HepG2 (cell line): ENCODE measurements at regions not wholly inside any gene's neighbourhood (a gene's known extent, or its start where the extent isn't known, plus 50 kb on each side); places are given as distances from the start of the nearest gene placed in this dataset.
A peak's percentile ranks its signal among the peaks of the same experiment; 100 is the strongest.

Source experiments
- ATAC-seq: fragments of 200-7000 bp; cut with Tn5 transposase; 3 replicates; pipeline ENCODE4 v1.9.1; 2020; ENCODE audit warnings: mild to moderate bottlenecking, moderate library complexity
- BruUV-seq: library from RNA; stranded (reverse); fragments of 400-500 nt; replicated peaks from 2 replicates; lab custom pipeline; 2021; lab: Mats Ljungman, UMichigan
- CTCF ChIA-PET: fragments of 300-600 bp; formaldehyde crosslinking; extraction: SDS; loops from one replicate; lab custom pipeline; 2021; ENCODE audit warnings: low total read pairs, inconsistent platforms, low intra/inter-chr PET ratio; lab: Yijun Ruan, JAX
- POLR2A ChIA-PET: fragments of 350-600 bp; sonication (Branson Sonifier 250); formaldehyde crosslinking; loops from one replicate; lab custom pipeline; 2020; ENCODE audit warnings: antibody characterized with exemption, inconsistent platforms; lab: Yijun Ruan, JAX
- DNase-seq: peaks from one replicate; pipeline ENCODE4 v3.0.0-alpha.2; 2015; ENCODE audit warnings: low spot score
- FAIRE-seq: peaks from 3 replicates; lab custom pipeline; 2011; peaks lifted over from hg19 to GRCh38; lab: Jason Lieb, UNC
- H2AFZ ChIP-seq: one replicate; pipeline ENCODE4 v1.6.1; 2011; ENCODE audit warnings: low read length, inconsistent platforms
- H3K27ac ChIP-seq: fragments of 300-600 bp; 3 replicates; pipeline ENCODE4 v1.8.0; 2011; ENCODE audit warnings: mixed run types, mild to moderate bottlenecking, mixed read lengths, low read length, inconsistent platforms; ENCODE audit not compliant: insufficient read depth; ENCODE audit errors: extremely low read length
- H3K27me3 ChIP-seq, 2 experiments: fragments of 200-600 bp in 1 of 2; 2 replicates in 1 of 2; 3 replicates in 1 of 2; pipeline versions ENCODE4 v1.6.0 to v1.8.0; 2011; ENCODE audit warnings: low read length in 2 of 2, mild to moderate bottlenecking in 2 of 2, moderate library complexity in 2 of 2, inconsistent platforms in 1 of 2; ENCODE audit not compliant: insufficient read depth in 2 of 2, control insufficient read depth in 1 of 2
- H3K36me3 ChIP-seq, 2 experiments: fragments of 200-600 bp in 1 of 2; replicated peaks in 1 of 2; 2 replicates in 1 of 2; 3 replicates in 1 of 2; pipeline versions ENCODE4 v1.5.1 to v1.8.0; 2011; ENCODE audit warnings: low read length in 2 of 2, inconsistent platforms in 1 of 2; ENCODE audit not compliant: insufficient read depth in 2 of 2, control insufficient read depth in 1 of 2
- H3K4me1 ChIP-seq: 2 replicates; pipeline ENCODE4 v1.5.1; 2012; ENCODE audit warnings: low read length, inconsistent platforms; ENCODE audit not compliant: insufficient read depth
- H3K4me2 ChIP-seq: 2 replicates; pipeline ENCODE4 v1.6.0; 2011; ENCODE audit warnings: low read depth, low read length, inconsistent platforms
- H3K4me3 ChIP-seq, 3 experiments: fragments of 200-600 bp in 1 of 3; sonication (generic), shearing (Covaris generic) in 1 of 3; replicated peaks in 1 of 3; 2 replicates each; pipeline ENCODE4 v1.5.1; 2011 to 2016; ENCODE audit warnings: low read length in 3 of 3, inconsistent platforms in 2 of 3, low read depth in 2 of 3, mild to moderate bottlenecking in 2 of 3, control low read depth in 1 of 3, mixed read lengths in 1 of 3; ENCODE audit not compliant: insufficient read depth in 1 of 3
- H3K79me2 ChIP-seq: one replicate; pipeline ENCODE4 v1.6.1; 2011; ENCODE audit warnings: low read length, inconsistent platforms; ENCODE audit not compliant: insufficient read depth
- H3K9ac ChIP-seq: 2 replicates; pipeline ENCODE4 v1.6.0; 2011; ENCODE audit warnings: mild to moderate bottlenecking, low read depth, low read length, inconsistent platforms; ENCODE audit not compliant: insufficient read depth
- H3K9me3 ChIP-seq: 2 replicates; pipeline ENCODE4 v1.5.1; 2012; ENCODE audit warnings: mild to moderate bottlenecking, low read length
- H4K20me1 ChIP-seq: 2 replicates; pipeline ENCODE4 v1.6.0; 2011; ENCODE audit warnings: inconsistent platforms, mild to moderate bottlenecking, low read length, moderate library complexity; ENCODE audit not compliant: insufficient read depth
- HMGA1 ChIP-seq: sonication (generic); formaldehyde crosslinking; conservative IDR thresholded peaks from 2 replicates; pipeline ENCODE4 v1.4.0; 2020; ENCODE audit warnings: missing genetic modification reagents
- HNRNPUL1 ChIP-seq: fragments of 200-400 bp; formaldehyde crosslinking; IDR thresholded peaks from 2 replicates; pipeline ENCODE4 v1.6.1; 2017; ENCODE audit warnings: low read depth, mild to moderate bottlenecking, low read length, moderate library complexity
- NONO ChIP-seq, 2 experiments: fragments of 450-650 bp in 1 of 2; sonication (generic) in 1 of 2; formaldehyde crosslinking in 1 of 2; IDR thresholded peaks in 1 of 2; conservative IDR thresholded peaks in 1 of 2; 2 replicates each; pipeline versions ENCODE4 v1.6.1 to v1.8.0; 2017 to 2022; ENCODE audit warnings: mild to moderate bottlenecking in 1 of 2, missing genetic modification reagents in 1 of 2, moderate library complexity in 1 of 2
- SRF ChIP-seq: IDR thresholded peaks from 2 replicates; pipeline ENCODE4 v1.6.1; 2011; ENCODE audit warnings: mild to moderate bottlenecking, low read depth, low read length, moderate library complexity
- ZNF207 ChIP-seq: fragments of 450-650 bp; IDR thresholded peaks from 2 replicates; pipeline ENCODE4 v1.6.1; 2016; ENCODE audit warnings: antibody characterized with exemption, borderline replicate concordance
- WGBS: methylation state at CpG from one replicate; pipeline ENCODE4 v1.1.6; 2017; ENCODE audit warnings: low lambda C conversion rate; 5-methylcytosine and 5-hydroxymethylcytosine counted together
- in situ Hi-C: cut with HindIII; loops from 2 replicates; pipeline ENCODE4 v1.10.0; 2017; ENCODE audit warnings: low pct_unique_long_range_greater_than_20kb; ENCODE audit not compliant: extremely low pct_ligation_motif_present
- intact Hi-C: fragments of 100-400 bp; cut with micrococcal nuclease; formaldehyde crosslinking; loops from one replicate; pipeline ENCODE4 v1.10.0; 2022; ENCODE audit not compliant: unreplicated experiment
- TF ChIP-seq, protein P1 (sequence below): sonication (generic); formaldehyde crosslinking; IDR thresholded peaks from 2 replicates; pipeline ENCODE4 v1.8.0; 2022; ENCODE audit warnings: missing genetic modification reagents, low read depth, mild to moderate bottlenecking, borderline replicate concordance

DNA sequence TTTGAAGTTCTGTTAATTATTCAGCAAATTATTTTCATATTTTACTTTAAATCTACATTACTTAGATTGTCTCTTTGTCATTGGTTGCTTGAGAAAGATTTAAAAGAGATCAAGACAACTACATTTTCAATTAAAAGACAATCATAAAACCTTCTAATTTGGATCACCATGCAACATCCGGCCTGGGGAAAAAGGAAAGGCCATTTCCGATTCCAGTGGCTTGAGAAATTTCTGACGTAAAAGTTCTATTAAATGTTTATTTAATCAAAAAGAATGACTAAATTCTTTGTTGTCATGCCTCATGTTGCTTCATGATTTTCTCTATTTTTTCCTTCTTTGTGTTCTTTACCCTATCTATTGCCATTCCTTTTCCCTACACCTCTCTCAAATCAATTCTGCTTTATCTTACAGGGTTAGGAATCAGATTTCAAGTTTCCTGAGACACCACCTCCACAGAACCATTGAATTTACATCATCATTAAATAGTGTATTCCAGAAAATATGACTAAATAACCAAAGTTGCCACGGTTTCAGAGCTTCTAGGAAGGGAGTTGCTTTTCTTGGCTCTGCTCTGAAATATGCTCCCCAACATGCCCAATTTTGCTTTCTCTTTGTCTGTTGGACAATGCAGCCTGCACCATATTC is 124.6 kb upstream of the ACSL4 start:
- peak overlapping the region; percentile 66 for H3K9ac ChIP-seq
- H3K36me3 ChIP-seq, result no peaks in the 10 kb centered on the region
- no peak for FAIRE-seq
- no TSS peak for BruUV-seq
- no peaks in the 10 kb centered on the region for H3K27me3 ChIP-seq
- intact Hi-C loops, result no loop called here
- TF ChIP-seq SRF, result no peak
- TF ChIP-seq HNRNPUL1, result no peak
- no peak for TF ChIP-seq NONO (IDR thresholded peaks at IDR 0.05)
- no peak for TF ChIP-seq NONO (CRISPR knock-in tag; conservative IDR thresholded peaks at IDR 0.05)
- no peak for TF ChIP-seq HMGA1 (CRISPR knock-in tag)
- no peak for TF ChIP-seq ZNF207
- TF ChIP-seq, protein P1, sequence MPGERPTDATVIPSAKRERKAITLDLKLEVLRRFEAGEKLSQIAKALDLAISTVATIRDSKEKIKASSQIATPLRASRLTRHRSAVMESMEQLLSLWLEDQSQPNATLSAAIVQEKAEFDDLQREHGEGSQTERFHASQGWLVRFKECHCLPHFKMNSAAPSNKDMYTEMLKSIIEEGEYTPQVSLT (CRISPR knock-in tag), result no peak
- in situ Hi-C loops, result loop anchor here (10.0 kb wide), 1 partner anchor 123 kb away; the partner anchor contains the start of gene ACSL4
- H3K9me3 ChIP-seq, result no peaks in the 10 kb centered on the region
- H3K4me2 ChIP-seq, result peak overlapping the region; percentile 82
- CTCF ChIA-PET, result interaction anchor here (1.7 kb wide), 1 partner anchor 145 kb away, joined by 9 read pairs; no protein-coding TSS in a partner anchor
- POLR2A ChIA-PET, result interaction anchor here (0.8 to 2.2 kb wide), 8 partner anchors 14 to 150 kb away, joined by 3 to 8 read pairs (median 5); no protein-coding TSS in a partner anchor
- H3K4me1 ChIP-seq, result peaks cover 76% of the 10 kb centered on the region
- DNase-seq, result no peak
- no peaks in the 10 kb centered on the region for H4K20me1 ChIP-seq
- H3K79me2 ChIP-seq, result peaks cover 13% of the 10 kb centered on the region
- WGBS, result 73% methylated on average over 4 of the region's 4 CpGs
- peak overlapping the region; percentile 96 for H3K27ac ChIP-seq
- no peak for ATAC-seq
- H3K4me3 ChIP-seq, result no peak overlapping the region; a peak in 1 of 6 replicates
- no peak overlapping the region for H2AFZ ChIP-seq
